Prostate gland (tissue), 2 donors: ENCODE measurements at regions not wholly inside any gene's neighbourhood (a gene's known extent, or its start where the extent isn't known, plus 50 kb on each side); places are given as distances from the start of the nearest gene placed in this dataset.

Experiments used
- DNase-seq: peaks from one replicate; pipeline ENCODE4 v3.0.0-alpha.2; 2019; ENCODE audit warnings: low spot score
- H3K27ac ChIP-seq, 2 donors: fragments of 200-600 bp; sonication (generic); 2 replicates each; pipeline ENCODE4 v1.5.1; 2017 to 2019
- H3K27me3 ChIP-seq: fragments of 200-600 bp; sonication (generic); replicated peaks from 2 replicates; pipeline ENCODE4 v1.5.1; 2019; ENCODE audit not compliant: insufficient read depth
- H3K36me3 ChIP-seq, 2 donors: fragments of 200-600 bp; sonication (generic); 1 replicate in 1 of 2; 2 replicates in 1 of 2; pipeline versions ENCODE4 v1.5.1 to v1.8.1; 2017 to 2019
- H3K4me1 ChIP-seq: fragments of 200-600 bp; sonication (generic); replicated peaks from 2 replicates; pipeline ENCODE4 v1.5.1; 2019
- H3K4me3 ChIP-seq, 2 donors: fragments of 200-600 bp; sonication (generic); 2 replicates each; pipeline ENCODE4 v1.5.1; 2017 to 2019
- H3K9me3 ChIP-seq: fragments of 200-600 bp; sonication (generic); 2 replicates; pipeline ENCODE4 v1.5.1; 2017
- CTCF ChIP-seq, 4 experiments: fragments of 200-600 bp in 2 of 4; fragments of 450-650 bp in 2 of 4; sonication (generic) in 2 of 4; IDR thresholded peaks; 1 replicate in 3 of 4; 2 replicates in 1 of 4; pipeline ENCODE4 v1.5.1; 2016 to 2019; ENCODE audit warnings: antibody characterized with exemption in 4 of 4, mild to moderate bottlenecking in 2 of 4, moderate library complexity in 2 of 4
- POLR2A ChIP-seq: fragments of 450-650 bp; IDR thresholded peaks from one replicate; pipeline ENCODE4 v1.6.1; 2016; ENCODE audit warnings: antibody characterized with exemption, mild to moderate bottlenecking
- POLR2AphosphoS5 ChIP-seq: sonication (generic); formaldehyde crosslinking; IDR thresholded peaks from one replicate; pipeline ENCODE4 v1.6.1; 2017; ENCODE audit warnings: antibody characterized with exemption
- WGBS: methylation state at CpG from one replicate; pipeline ENCODE4 v1.1.5; 2018; 5-methylcytosine and 5-hydroxymethylcytosine counted together
- intact Hi-C: fragments of 100-400 bp; cut with DNase I; formaldehyde crosslinking; loops from one replicate; pipeline ENCODE4 v1.14.2; 2022

GRCh38 chr5:135279328-135279727 is 119.7 kb downstream of the MACROH2A1 start:
- Histone ChIP-seq H3K27ac (no peak overlapping the region), H3K36me3 (no peaks in the 10 kb centered on the region), H3K4me3 (no peak overlapping the region), H3K4me1 (no peaks in the 10 kb centered on the region), H3K9me3 (no peaks in the 10 kb centered on the region), H3K27me3 (peaks cover 5% of the 10 kb centered on the region)
- 72% methylated on average over 4 of the region's 4 CpGs for WGBS
- intact Hi-C loops, result no loop called here
- no peak for TF ChIP-seq CTCF (IDR thresholded peaks at IDR 0.05)
- TF ChIP-seq POLR2AphosphoS5, result no peak
- TF ChIP-seq POLR2A, result no peak
- DNase-seq, result no peak

DNA sequence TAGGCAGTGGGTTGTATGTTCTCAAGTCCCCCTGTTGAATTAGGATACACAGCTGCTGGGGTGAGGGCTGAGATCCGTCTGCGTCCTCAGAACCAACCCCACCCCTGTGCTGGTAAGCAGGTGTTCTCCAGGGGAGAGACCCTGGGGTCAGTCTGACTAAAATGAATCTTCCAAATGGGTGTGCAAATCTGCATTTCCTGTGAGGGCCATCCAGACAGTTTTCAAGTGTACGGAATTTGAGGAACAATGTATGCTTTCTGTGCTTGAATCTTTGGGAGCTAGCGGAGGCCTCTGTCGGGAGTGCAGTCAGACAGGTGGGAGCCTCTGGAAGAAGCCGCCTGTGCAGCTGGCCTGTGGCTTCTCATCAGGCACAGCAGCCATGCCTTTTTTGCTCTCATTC is 122.9 kb downstream of the MACROH2A1 start:
- no peak for TF ChIP-seq POLR2AphosphoS5
- no peak for TF ChIP-seq POLR2A
- TF ChIP-seq CTCF (IDR thresholded peaks at IDR 0.05), result no peak
- H3K9me3 ChIP-seq, result no peaks in the 10 kb centered on the region
- no peaks in the 10 kb centered on the region for H3K4me1 ChIP-seq
- peaks cover 5% of the 10 kb centered on the region for H3K27me3 ChIP-seq
- H3K36me3 ChIP-seq, result no peaks in the 10 kb centered on the region
- WGBS, result 71% methylated on average over 6 of the region's 6 CpGs
- intact Hi-C loops, result no loop called here
- H3K27ac ChIP-seq, result no peak overlapping the region
- no peak for DNase-seq
- H3K4me3 ChIP-seq, result no peak overlapping the region

- Histone ChIP-seq H3K27ac (no peak overlapping the region), H3K9me3 (no peaks in the 10 kb centered on the region), H3K4me1 (no peaks in the 10 kb centered on the region), H3K36me3 (no peaks in the 10 kb centered on the region), H3K4me3 (no peak overlapping the region), H3K27me3 (peaks cover 5% of the 10 kb centered on the region)
- no peak for DNase-seq
- intact Hi-C loops, result no loop called here
- TF ChIP-seq POLR2A (no peak), CTCF (IDR thresholded peaks at IDR 0.05) (no peak), POLR2AphosphoS5 (no peak)
- WGBS, result 100% methylated on average over 2 of the region's 2 CpGs
Observed at GRCh38 chr5:135273212-135273611, 125.8 kb downstream of the MACROH2A1 start.

- Histone ChIP-seq H3K27me3 (peaks cover 5% of the 10 kb centered on the region), H3K36me3 (no peaks in the 10 kb centered on the region), H3K4me3 (no peak overlapping the region), H3K27ac (no peak overlapping the region), H3K9me3 (no peaks in the 10 kb centered on the region), H3K4me1 (no peaks in the 10 kb centered on the region)
- TF ChIP-seq POLR2A (no peak), POLR2AphosphoS5 (no peak), CTCF (IDR thresholded peaks at IDR 0.05) (no peak)
- 88% methylated on average over 11 of the region's 11 CpGs for WGBS
- intact Hi-C loops, result no loop called here
- no peak for DNase-seq
Observed at GRCh38 chr5:135272311-135272805, 126.7 kb downstream of the MACROH2A1 start.

- Histone ChIP-seq H3K27ac (no peak overlapping the region), H3K4me1 (no peaks in the 10 kb centered on the region), H3K9me3 (no peaks in the 10 kb centered on the region), H3K4me3 (no peak overlapping the region), H3K27me3 (peaks cover 5% of the 10 kb centered on the region), H3K36me3 (no peaks in the 10 kb centered on the region)
- no peak for DNase-seq
- TF ChIP-seq POLR2A (no peak), CTCF (IDR thresholded peaks at IDR 0.05) (no peak), POLR2AphosphoS5 (no peak)
- intact Hi-C loops, result no loop called here
- 45% methylated on average over 14 of the region's 14 CpGs for WGBS
Observed at GRCh38 chr5:135271533-135272310, 127.3 kb downstream of the MACROH2A1 start.
